ENCODE measurements at regions not wholly inside any gene's neighbourhood (a gene's known extent, or its start where the extent isn't known, plus 50 kb on each side); places are given as distances from the start of the nearest gene placed in this dataset.

DNA sequence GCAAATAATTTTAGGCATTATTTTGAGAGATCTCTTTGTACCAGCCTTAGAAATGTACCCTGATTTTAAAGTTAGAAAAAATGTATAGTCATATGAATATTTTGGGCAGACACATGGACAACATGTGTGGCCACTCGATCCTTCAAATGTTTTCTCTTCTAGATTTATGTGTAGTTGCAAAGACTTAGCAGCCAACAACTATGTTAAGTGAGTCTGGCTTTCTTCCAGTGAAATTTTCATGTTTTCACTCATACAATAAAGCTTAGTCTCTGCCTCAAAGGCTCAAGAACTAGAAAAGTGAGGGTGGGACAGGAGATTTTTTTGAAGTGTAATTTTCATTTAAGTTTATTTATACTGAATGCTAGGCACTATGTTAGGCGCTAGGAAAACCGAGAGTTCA lies 207.7 kb upstream of the DACH1 start:
- TF ChIP-seq, protein P1, sequence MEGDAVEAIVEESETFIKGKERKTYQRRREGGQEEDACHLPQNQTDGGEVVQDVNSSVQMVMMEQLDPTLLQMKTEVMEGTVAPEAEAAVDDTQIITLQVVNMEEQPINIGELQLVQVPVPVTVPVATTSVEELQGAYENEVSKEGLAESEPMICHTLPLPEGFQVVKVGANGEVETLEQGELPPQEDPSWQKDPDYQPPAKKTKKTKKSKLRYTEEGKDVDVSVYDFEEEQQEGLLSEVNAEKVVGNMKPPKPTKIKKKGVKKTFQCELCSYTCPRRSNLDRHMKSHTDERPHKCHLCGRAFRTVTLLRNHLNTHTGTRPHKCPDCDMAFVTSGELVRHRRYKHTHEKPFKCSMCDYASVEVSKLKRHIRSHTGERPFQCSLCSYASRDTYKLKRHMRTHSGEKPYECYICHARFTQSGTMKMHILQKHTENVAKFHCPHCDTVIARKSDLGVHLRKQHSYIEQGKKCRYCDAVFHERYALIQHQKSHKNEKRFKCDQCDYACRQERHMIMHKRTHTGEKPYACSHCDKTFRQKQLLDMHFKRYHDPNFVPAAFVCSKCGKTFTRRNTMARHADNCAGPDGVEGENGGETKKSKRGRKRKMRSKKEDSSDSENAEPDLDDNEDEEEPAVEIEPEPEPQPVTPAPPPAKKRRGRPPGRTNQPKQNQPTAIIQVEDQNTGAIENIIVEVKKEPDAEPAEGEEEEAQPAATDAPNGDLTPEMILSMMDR (IDR thresholded peaks at IDR 0.05) = no peak
- TF ChIP-seq POLR2A (IDR thresholded peaks at IDR 0.05) = no peak

Measured in heart left ventricle (tissue), 13 donors.